HK-2 (cell line): ENCODE measurements at regions not wholly inside any gene's neighbourhood (a gene's known extent, or its start where the extent isn't known, plus 50 kb on each side); places are given as distances from the start of the nearest gene placed in this dataset.

Source experiments
- DNase-seq: peaks from one replicate; pipeline ENCODE4 v3.0.0-alpha.2; 2018; ENCODE audit not compliant: unreplicated experiment

GRCh38 chr3:34292605-34293300 lies 494.3 kb downstream of the PDCD6IP start:
- DNase-seq = no peak

- DNase-seq = no peak
These were observed 495.8 kb downstream of the PDCD6IP start for GRCh38 chr3:34294240-34294639.

GRCh38 chr3:34296796-34297195 lies 498.4 kb downstream of the PDCD6IP start:
- no peak for DNase-seq

GRCh38 chr3:34298653-34299052 lies 500.2 kb downstream of the PDCD6IP start:
- no peak for DNase-seq

- no peak for DNase-seq
These were observed 502.2 kb downstream of the PDCD6IP start for GRCh38 chr3:34300621-34301020.

- DNase-seq = no peak
These were observed 502.9 kb downstream of the PDCD6IP start for GRCh38 chr3:34301313-34301712.

- no peak for DNase-seq
These were observed 506.8 kb downstream of the PDCD6IP start for GRCh38 chr3:34305266-34305665.

- no peak for DNase-seq
These were observed 514.3 kb downstream of the PDCD6IP start for GRCh38 chr3:34312684-34313083.

- no peak for DNase-seq
These were observed 521.5 kb downstream of the PDCD6IP start for GRCh38 chr3:34319881-34320280.

- DNase-seq = no peak
These were observed 525.1 kb downstream of the PDCD6IP start for GRCh38 chr3:34323517-34323916.

- DNase-seq = no peak
These were observed 548.2 kb downstream of the PDCD6IP start for GRCh38 chr3:34346656-34347055.

GRCh38 chr3:34351882-34352777 lies 553.7 kb downstream of the PDCD6IP start:
- no peak for DNase-seq

GRCh38 chr3:34352778-34353331 lies 554.4 kb downstream of the PDCD6IP start:
- no peak for DNase-seq

- DNase-seq = no peak
These were observed 559.0 kb downstream of the PDCD6IP start for GRCh38 chr3:34357461-34357860.

- no peak for DNase-seq
These were observed 560.6 kb downstream of the PDCD6IP start for GRCh38 chr3:34359064-34359463.

GRCh38 chr3:34360713-34361112 lies 562.3 kb downstream of the PDCD6IP start:
- DNase-seq = no peak

GRCh38 chr3:34361921-34362320 lies 563.5 kb downstream of the PDCD6IP start:
- DNase-seq = no peak

- no peak for DNase-seq
These were observed 564.5 kb downstream of the PDCD6IP start for GRCh38 chr3:34362910-34363309.

GRCh38 chr3:34363881-34364280 lies 565.5 kb downstream of the PDCD6IP start:
- DNase-seq = no peak

GRCh38 chr3:34364335-34364734 lies 565.9 kb downstream of the PDCD6IP start:
- DNase-seq = peak; percentile 2

GRCh38 chr3:34365231-34365630 lies 566.8 kb downstream of the PDCD6IP start:
- no peak for DNase-seq

GRCh38 chr3:34365771-34366170 lies 567.3 kb downstream of the PDCD6IP start:
- DNase-seq = no peak

- no peak for DNase-seq
These were observed 569.1 kb downstream of the PDCD6IP start for GRCh38 chr3:34367521-34367920.
